HG02852 (cell line): ENCODE measurements at regions not wholly inside any gene's neighbourhood (a gene's known extent, or its start where the extent isn't known, plus 50 kb on each side); places are given as distances from the start of the nearest gene placed in this dataset.

ENCODE experiments used
- ATAC-seq: cut with Tn5 transposase; IDR thresholded peaks from one replicate; pipeline ENCODE4 v1.9.1; 2021; ENCODE audit warnings: mild to moderate bottlenecking, moderate library complexity; ENCODE audit not compliant: unreplicated experiment

GRCh38 chr3:14307656-14308302 is 94.6 kb upstream of the SLC6A6 start:
- no peak for ATAC-seq

- no peak for ATAC-seq
Observed at GRCh38 chr3:14311729-14312128, 90.7 kb upstream of the SLC6A6 start.

GRCh38 chr3:14312375-14312774 is 90.0 kb upstream of the SLC6A6 start:
- no peak for ATAC-seq

GRCh38 chr3:14317057-14317553 is 85.3 kb upstream of the SLC6A6 start:
- no peak for ATAC-seq

GRCh38 chr3:14318646-14319045 is 83.8 kb upstream of the SLC6A6 start:
- ATAC-seq = no peak

- peak; percentile 95 for ATAC-seq
Observed at GRCh38 chr3:14319654-14320182, 82.7 kb upstream of the SLC6A6 start.

- no peak for ATAC-seq
Observed at GRCh38 chr3:14320219-14320618, 82.2 kb upstream of the SLC6A6 start.

GRCh38 chr3:14322001-14322400 is 80.4 kb upstream of the SLC6A6 start:
- no peak for ATAC-seq

GRCh38 chr3:14322667-14323295 is 79.6 kb upstream of the SLC6A6 start:
- no peak for ATAC-seq

- ATAC-seq = no peak
Observed at GRCh38 chr3:14323401-14324223, 78.8 kb upstream of the SLC6A6 start.

GRCh38 chr3:14324224-14324944 is 78.0 kb upstream of the SLC6A6 start:
- ATAC-seq = no peak

GRCh38 chr3:14328422-14328821 is 74.0 kb upstream of the SLC6A6 start:
- no peak for ATAC-seq

GRCh38 chr3:14329116-14329830 is 73.1 kb upstream of the SLC6A6 start:
- no peak for ATAC-seq

- ATAC-seq = no peak
Observed at GRCh38 chr3:14329842-14330241, 72.6 kb upstream of the SLC6A6 start.

GRCh38 chr3:14330508-14330907 is 71.9 kb upstream of the SLC6A6 start:
- ATAC-seq = no peak

GRCh38 chr3:14331251-14331650 is 71.2 kb upstream of the SLC6A6 start:
- ATAC-seq = no peak

GRCh38 chr3:14332392-14332791 is 70.0 kb upstream of the SLC6A6 start:
- no peak for ATAC-seq

- ATAC-seq = no peak
Observed at GRCh38 chr3:14333215-14333614, 69.2 kb upstream of the SLC6A6 start.

- ATAC-seq = no peak
Observed at GRCh38 chr3:14333621-14334020, 68.8 kb upstream of the SLC6A6 start.

- no peak for ATAC-seq
Observed at GRCh38 chr3:14334136-14334535, 68.3 kb upstream of the SLC6A6 start.
